C4-2B (cell line): ENCODE measurements at regions not wholly inside any gene's neighbourhood (a gene's known extent, or its start where the extent isn't known, plus 50 kb on each side); places are given as distances from the start of the nearest gene placed in this dataset.

Experiments used
- H3K27ac ChIP-seq: fragments of 450-650 bp; 2 replicates; pipeline ENCODE4 v1.5.1; 2017
- CTCF ChIP-seq: fragments of 450-650 bp; conservative IDR thresholded peaks from 2 replicates; pipeline ENCODE4 v1.5.1; 2017; ENCODE audit warnings: mild to moderate bottlenecking
- ZFX ChIP-seq: fragments of 450-650 bp; IDR thresholded peaks from 2 replicates; pipeline ENCODE4 v1.6.1; 2017

DNA sequence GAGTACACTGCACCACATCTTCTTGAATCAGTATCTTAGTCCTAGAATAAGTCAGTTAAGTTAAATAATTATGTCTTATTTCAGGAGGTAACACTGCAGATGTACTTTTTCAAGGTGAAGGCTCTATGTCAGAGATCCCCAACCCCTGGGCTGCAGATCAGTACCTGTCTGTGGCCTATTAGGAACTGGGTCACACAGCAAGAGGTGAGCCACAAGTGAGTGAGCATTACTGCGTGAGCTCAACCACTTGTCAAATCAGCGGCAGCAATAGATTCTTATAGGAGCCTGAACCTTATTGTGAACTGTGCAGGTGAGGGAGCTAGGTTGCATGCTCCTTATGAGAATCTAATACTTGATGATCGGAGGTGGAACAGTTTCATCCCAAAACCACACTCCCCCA lies 851.9 kb upstream of the ALCAM start:
- no peak for TF ChIP-seq CTCF
- TF ChIP-seq ZFX, result no peak

GRCh38 chr3:104519068-104519467 lies 847.6 kb upstream of the ALCAM start:
- no peak for TF ChIP-seq CTCF
- no peak for TF ChIP-seq ZFX
- H3K27ac ChIP-seq, result no peak overlapping the region

More for the DNA sequence above, 851.9 kb upstream of the ALCAM start:
- no peak overlapping the region for H3K27ac ChIP-seq

DNA sequence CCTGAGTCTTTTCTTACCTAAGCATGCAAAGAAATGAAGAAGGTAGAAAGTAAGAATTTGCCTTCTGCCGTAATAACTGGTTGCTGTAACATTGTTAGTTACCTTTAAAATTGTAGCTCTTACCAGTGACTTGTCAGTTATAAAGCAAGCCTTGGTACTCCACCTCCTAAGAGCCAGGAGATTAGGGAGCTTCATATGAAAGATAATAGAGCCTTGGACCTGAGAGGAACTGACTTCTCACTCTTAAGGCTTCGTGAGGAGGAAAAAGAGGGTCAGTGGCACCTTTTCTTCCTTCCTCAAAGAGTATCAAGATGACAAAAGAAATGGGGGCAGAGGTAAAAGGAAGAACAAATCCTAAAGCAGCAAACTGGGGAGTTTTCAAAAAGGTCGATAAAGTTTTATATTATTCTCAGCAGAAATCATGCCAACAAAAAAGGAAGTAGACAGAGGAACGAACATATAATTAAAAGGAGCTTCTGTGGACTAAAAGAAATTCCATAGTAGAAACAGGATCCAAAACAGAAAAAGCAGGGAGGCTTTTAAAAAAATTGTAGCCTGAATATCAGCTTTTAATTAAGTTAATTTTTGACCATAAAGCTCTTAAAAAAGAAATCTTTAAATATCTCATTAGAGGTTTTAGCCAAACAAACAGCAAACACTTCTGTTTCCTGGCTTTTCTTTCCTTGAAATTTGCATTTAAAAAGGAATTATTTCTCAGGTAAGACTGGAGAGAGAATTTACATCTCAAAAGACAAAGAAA lies 847.1 kb upstream of the ALCAM start:
- H3K27ac ChIP-seq, result no peak overlapping the region
- TF ChIP-seq CTCF, result no peak
- TF ChIP-seq ZFX, result no peak

- TF ChIP-seq CTCF (no peak), ZFX (no peak)
- no peak overlapping the region for H3K27ac ChIP-seq
These were observed 846.5 kb upstream of the ALCAM start for GRCh38 chr3:104520228-104520655.

GRCh38 chr3:104521606-104522336 lies 844.9 kb upstream of the ALCAM start:
- no peak overlapping the region for H3K27ac ChIP-seq
- TF ChIP-seq ZFX (no peak), CTCF (no peak)

DNA sequence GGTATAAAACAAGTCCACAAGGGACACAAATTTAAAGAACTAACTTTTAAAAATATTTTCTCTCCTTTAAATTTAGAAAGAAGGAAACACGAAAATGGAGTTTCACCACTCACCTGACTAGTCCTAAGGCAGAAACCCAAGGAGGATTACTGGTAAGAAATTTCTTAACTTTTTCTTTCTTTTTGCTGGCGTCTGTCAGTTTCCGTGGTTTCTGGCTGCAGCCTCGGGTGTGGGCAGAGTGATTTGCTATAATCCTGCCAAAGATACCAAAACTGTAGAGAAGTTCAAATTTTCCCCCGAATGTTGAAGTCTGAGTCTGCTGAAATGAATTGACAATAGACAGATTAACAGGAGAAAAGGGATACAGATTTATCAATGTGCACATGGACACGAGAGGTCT lies 843.6 kb upstream of the ALCAM start:
- TF ChIP-seq ZFX (no peak), CTCF (no peak)
- no peak overlapping the region for H3K27ac ChIP-seq

DNA sequence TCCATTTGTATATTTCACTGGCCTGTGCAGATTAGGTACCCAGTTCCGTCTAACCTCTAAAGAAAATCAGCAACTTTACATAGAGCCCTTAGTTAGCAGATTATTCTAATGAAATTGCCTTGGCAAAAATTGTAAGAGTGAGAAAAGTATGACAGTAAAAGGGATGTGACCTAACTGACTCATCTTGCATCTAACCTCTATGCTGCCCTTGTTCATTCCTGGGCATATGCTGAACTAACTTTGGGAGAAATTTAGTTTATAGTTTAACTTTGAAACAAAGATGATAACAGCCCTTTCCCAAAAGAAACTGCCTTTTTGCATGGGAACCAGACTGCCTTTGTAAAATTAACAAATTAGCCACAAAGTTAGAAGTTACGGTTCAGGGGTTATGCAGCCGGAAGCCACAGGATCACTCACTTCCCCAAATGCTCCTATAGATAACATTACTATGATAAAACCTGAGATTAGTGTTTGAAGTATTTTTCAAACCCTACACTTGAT lies 839.8 kb upstream of the ALCAM start:
- no peak overlapping the region for H3K27ac ChIP-seq
- TF ChIP-seq ZFX, result no peak
- TF ChIP-seq CTCF, result no peak
